ENCODE measurements at regions not wholly inside any gene's neighbourhood (a gene's known extent, or its start where the extent isn't known, plus 50 kb on each side); places are given as distances from the start of the nearest gene placed in this dataset.

- TF ChIP-seq CTCF (IDR thresholded peaks at IDR 0.05; ENCODE audit: low read depth, low read length, missing input control) (no peak), TAF1 (conservative IDR thresholded peaks at IDR 0.05) (no peak), RXRA (IDR thresholded peaks at IDR 0.05) (no peak), FOXA2 (IDR thresholded peaks at IDR 0.05) (no peak), ZBTB33 (IDR thresholded peaks at IDR 0.05) (no peak), YY1 (IDR thresholded peaks at IDR 0.05) (no peak)
These were observed 194.4 kb downstream of the BTBD3 start (continued) for GRCh38 chr20:12112089-12112474.

GRCh38 chr20:12112665-12113064, 195.0 kb downstream of the BTBD3 start:
- Histone ChIP-seq H3K27me3 (ENCODE audit: control insufficient read depth in 4 of 4, insufficient read depth in 4 of 4, low read length in 3 of 4) (peaks cover 0 to 2% (median 0%) of the 10 kb centered on the region in 4 donors), H3K9me3 (ENCODE audit: control insufficient read depth in 4 of 4, low read length in 3 of 4) (no peaks in the 10 kb centered on the region), H3K4me1 (ENCODE audit: control insufficient read depth in 4 of 4, insufficient read depth in 4 of 4, low read length in 3 of 4) (peaks cover 0 to 2% (median 0%) of the 10 kb centered on the region in 4 donors), H3K9ac (ENCODE audit: low read depth in 1 of 2, low read length in 2 of 2) (no peak overlapping the region), H3K4me3 (ENCODE audit: low read depth in 1 of 3, low read length in 3 of 3) (no peak overlapping the region), H3K36me3 (ENCODE audit: control insufficient read depth in 4 of 4, insufficient read depth in 3 of 4, low read depth in 1 of 4, low read length in 3 of 4) (no peaks in the 10 kb centered on the region), H3K27ac (ENCODE audit: low read depth in 1 of 2, low read length in 2 of 2) (no peak overlapping the region)
- DNase-seq (ENCODE audit: low spot score) = no peak
- TF ChIP-seq TAF1 (conservative IDR thresholded peaks at IDR 0.05) (no peak), HNF4G (IDR thresholded peaks at IDR 0.05) (no peak), RXRA (IDR thresholded peaks at IDR 0.05) (no peak), FOXA1 (IDR thresholded peaks at IDR 0.05) (no peak), ZBTB33 (IDR thresholded peaks at IDR 0.05) (no peak), MAX (IDR thresholded peaks at IDR 0.05) (no peak), JUND (IDR thresholded peaks at IDR 0.05) (no peak), NR2F2 (IDR thresholded peaks at IDR 0.05) (no peak), GABPA (IDR thresholded peaks at IDR 0.05 in 1 of 2, conservative IDR thresholded peaks at IDR 0.05 in 1 of 2) (no peak), SP1 (IDR thresholded peaks at IDR 0.05) (no peak), EGR1 (IDR thresholded peaks at IDR 0.05; ENCODE audit: low read depth in 2 of 2) (no peak)
- WGBS = 89% methylated on average over 2 of the region's 2 CpGs

- no peak for TF ChIP-seq EGR1 (IDR thresholded peaks at IDR 0.05; ENCODE audit: low read depth in 2 of 2)
- TF ChIP-seq RAD21 (IDR thresholded peaks at IDR 0.05) = no peak
- TF ChIP-seq NR2F2 (IDR thresholded peaks at IDR 0.05) = no peak
- no peak for TF ChIP-seq FOXA1 (IDR thresholded peaks at IDR 0.05)
- no peak for TF ChIP-seq GABPA (IDR thresholded peaks at IDR 0.05 in 1 of 2, conservative IDR thresholded peaks at IDR 0.05 in 1 of 2)
- no peak for TF ChIP-seq HNF4A (conservative IDR thresholded peaks at IDR 0.05)
- TF ChIP-seq ATF3 (IDR thresholded peaks at IDR 0.05) = no peak
- TF ChIP-seq YY1 (IDR thresholded peaks at IDR 0.05) = no peak
- TF ChIP-seq MAX (IDR thresholded peaks at IDR 0.05) = no peak
- no peak for TF ChIP-seq TAF1 (conservative IDR thresholded peaks at IDR 0.05)
- Histone ChIP-seq H3K4me3 (ENCODE audit: low read depth in 1 of 3, low read length in 3 of 3) (no peak overlapping the region), H3K27ac (ENCODE audit: low read depth in 1 of 2, low read length in 2 of 2) (no peak overlapping the region), H3K9ac (ENCODE audit: low read depth in 1 of 2, low read length in 2 of 2) (no peak overlapping the region), H3K36me3 (ENCODE audit: control insufficient read depth in 4 of 4, insufficient read depth in 3 of 4, low read depth in 1 of 4, low read length in 3 of 4) (no peaks in the 10 kb centered on the region), H3K4me1 (ENCODE audit: control insufficient read depth in 4 of 4, insufficient read depth in 4 of 4, low read length in 3 of 4) (peaks cover 0 to 2% (median 0%) of the 10 kb centered on the region in 4 donors), H3K9me3 (ENCODE audit: control insufficient read depth in 4 of 4, low read length in 3 of 4) (no peaks in the 10 kb centered on the region), H3K27me3 (ENCODE audit: control insufficient read depth in 4 of 4, insufficient read depth in 4 of 4, low read length in 3 of 4) (peaks cover 0 to 2% (median 0%) of the 10 kb centered on the region in 4 donors)
- no peak for DNase-seq (ENCODE audit: low spot score)
- WGBS = 94% methylated on average over 3 of the region's 3 CpGs
These were observed 195.4 kb downstream of the BTBD3 start for GRCh38 chr20:12113075-12113467.
